ENCODE measurements at regions not wholly inside any gene's neighbourhood (a gene's known extent, or its start where the extent isn't known, plus 50 kb on each side); places are given as distances from the start of the nearest gene placed in this dataset.

- Histone ChIP-seq H3K4me3 (ENCODE audit: low read length in 2 of 2) (no peak overlapping the region), H3K9me3 (ENCODE audit: control insufficient read depth in 2 of 2, low read length in 2 of 2) (no peaks in the 10 kb centered on the region), H3K9ac (ENCODE audit: low read depth in 1 of 2, low read length in 2 of 2) (no peak overlapping the region), H3K4me1 (ENCODE audit: control insufficient read depth in 2 of 2, insufficient read depth in 2 of 2, low read length in 2 of 2) (peaks cover 20 to 53% of the 10 kb centered on the region in 2 donors), H3K36me3 (ENCODE audit: control insufficient read depth in 2 of 2, insufficient read depth in 2 of 2, low read length in 2 of 2) (no peaks in the 10 kb centered on the region), H3K27ac (ENCODE audit: low read depth in 2 of 2, low read length in 2 of 2) (peak overlapping the region in 1 of 2 donors; percentile 52), H3K27me3 (ENCODE audit: control insufficient read depth in 2 of 2, insufficient read depth in 2 of 2, low read length in 2 of 2) (no peaks in the 10 kb centered on the region)
Measured at GRCh38 chr3:178088963-178089362, 447.3 kb upstream of the KCNMB2 start.

- Histone ChIP-seq H3K27ac (ENCODE audit: low read depth in 2 of 2, low read length in 2 of 2) (no peak overlapping the region), H3K4me1 (ENCODE audit: control insufficient read depth in 2 of 2, insufficient read depth in 2 of 2, low read length in 2 of 2) (peaks cover 13 to 36% of the 10 kb centered on the region in 2 donors), H3K36me3 (ENCODE audit: control insufficient read depth in 2 of 2, insufficient read depth in 2 of 2, low read length in 2 of 2) (no peaks in the 10 kb centered on the region), H3K9me3 (ENCODE audit: control insufficient read depth in 2 of 2, low read length in 2 of 2) (no peaks in the 10 kb centered on the region), H3K27me3 (ENCODE audit: control insufficient read depth in 2 of 2, insufficient read depth in 2 of 2, low read length in 2 of 2) (no peaks in the 10 kb centered on the region), H3K9ac (ENCODE audit: low read depth in 1 of 2, low read length in 2 of 2) (no peak overlapping the region), H3K4me3 (ENCODE audit: low read length in 2 of 2) (no peak overlapping the region)
Measured at GRCh38 chr3:178090899-178091298, 445.3 kb upstream of the KCNMB2 start.

- Histone ChIP-seq H3K4me1 (ENCODE audit: control insufficient read depth in 2 of 2, insufficient read depth in 2 of 2, low read length in 2 of 2) (no peaks in the 10 kb centered on the region), H3K36me3 (ENCODE audit: control insufficient read depth in 2 of 2, insufficient read depth in 2 of 2, low read length in 2 of 2) (no peaks in the 10 kb centered on the region), H3K4me3 (ENCODE audit: low read length in 2 of 2) (no peak overlapping the region), H3K9me3 (ENCODE audit: control insufficient read depth in 2 of 2, low read length in 2 of 2) (no peaks in the 10 kb centered on the region), H3K9ac (ENCODE audit: low read depth in 1 of 2, low read length in 2 of 2) (no peak overlapping the region), H3K27me3 (ENCODE audit: control insufficient read depth in 2 of 2, insufficient read depth in 2 of 2, low read length in 2 of 2) (no peaks in the 10 kb centered on the region), H3K27ac (ENCODE audit: low read depth in 2 of 2, low read length in 2 of 2) (no peak overlapping the region)
Measured at GRCh38 chr3:178095522-178095921, 440.7 kb upstream of the KCNMB2 start.

- Histone ChIP-seq H3K27ac (ENCODE audit: low read depth in 2 of 2, low read length in 2 of 2) (no peak overlapping the region), H3K36me3 (ENCODE audit: control insufficient read depth in 2 of 2, insufficient read depth in 2 of 2, low read length in 2 of 2) (no peaks in the 10 kb centered on the region), H3K4me3 (ENCODE audit: low read length in 2 of 2) (no peak overlapping the region), H3K4me1 (ENCODE audit: control insufficient read depth in 2 of 2, insufficient read depth in 2 of 2, low read length in 2 of 2) (no peaks in the 10 kb centered on the region), H3K9ac (ENCODE audit: low read depth in 1 of 2, low read length in 2 of 2) (no peak overlapping the region), H3K27me3 (ENCODE audit: control insufficient read depth in 2 of 2, insufficient read depth in 2 of 2, low read length in 2 of 2) (no peaks in the 10 kb centered on the region), H3K9me3 (ENCODE audit: control insufficient read depth in 2 of 2, low read length in 2 of 2) (no peaks in the 10 kb centered on the region)
Measured at GRCh38 chr3:178096955-178097354, 439.3 kb upstream of the KCNMB2 start.

- H3K9ac ChIP-seq (ENCODE audit: low read depth in 1 of 2, low read length in 2 of 2): no peak overlapping the region
- no peaks in the 10 kb centered on the region for H3K9me3 ChIP-seq (ENCODE audit: control insufficient read depth in 2 of 2, low read length in 2 of 2)
- no peaks in the 10 kb centered on the region for H3K27me3 ChIP-seq (ENCODE audit: control insufficient read depth in 2 of 2, insufficient read depth in 2 of 2, low read length in 2 of 2)
- H3K4me3 ChIP-seq (ENCODE audit: low read length in 2 of 2): no peak overlapping the region
- H3K4me1 ChIP-seq (ENCODE audit: control insufficient read depth in 2 of 2, insufficient read depth in 2 of 2, low read length in 2 of 2): no peaks in the 10 kb centered on the region
- H3K27ac ChIP-seq (ENCODE audit: low read depth in 2 of 2, low read length in 2 of 2): no peak overlapping the region
- no peaks in the 10 kb centered on the region for H3K36me3 ChIP-seq (ENCODE audit: control insufficient read depth in 2 of 2, insufficient read depth in 2 of 2, low read length in 2 of 2)
Measured at GRCh38 chr3:178097576-178097975, 438.7 kb upstream of the KCNMB2 start.

- Histone ChIP-seq H3K9me3 (ENCODE audit: control insufficient read depth in 2 of 2, low read length in 2 of 2) (no peaks in the 10 kb centered on the region), H3K27me3 (ENCODE audit: control insufficient read depth in 2 of 2, insufficient read depth in 2 of 2, low read length in 2 of 2) (no peaks in the 10 kb centered on the region), H3K27ac (ENCODE audit: low read depth in 2 of 2, low read length in 2 of 2) (no peak overlapping the region), H3K4me1 (ENCODE audit: control insufficient read depth in 2 of 2, insufficient read depth in 2 of 2, low read length in 2 of 2) (no peaks in the 10 kb centered on the region), H3K4me3 (ENCODE audit: low read length in 2 of 2) (no peak overlapping the region), H3K36me3 (ENCODE audit: control insufficient read depth in 2 of 2, insufficient read depth in 2 of 2, low read length in 2 of 2) (no peaks in the 10 kb centered on the region), H3K9ac (ENCODE audit: low read depth in 1 of 2, low read length in 2 of 2) (no peak overlapping the region)
Measured at GRCh38 chr3:178099274-178099673, 437.0 kb upstream of the KCNMB2 start.

GRCh38 chr3:178099862-178100261, 436.4 kb upstream of the KCNMB2 start:
- Histone ChIP-seq H3K27ac (ENCODE audit: low read depth in 2 of 2, low read length in 2 of 2) (no peak overlapping the region), H3K9ac (ENCODE audit: low read depth in 1 of 2, low read length in 2 of 2) (no peak overlapping the region), H3K27me3 (ENCODE audit: control insufficient read depth in 2 of 2, insufficient read depth in 2 of 2, low read length in 2 of 2) (no peaks in the 10 kb centered on the region), H3K9me3 (ENCODE audit: control insufficient read depth in 2 of 2, low read length in 2 of 2) (no peaks in the 10 kb centered on the region), H3K4me1 (ENCODE audit: control insufficient read depth in 2 of 2, insufficient read depth in 2 of 2, low read length in 2 of 2) (no peaks in the 10 kb centered on the region), H3K4me3 (ENCODE audit: low read length in 2 of 2) (no peak overlapping the region), H3K36me3 (ENCODE audit: control insufficient read depth in 2 of 2, insufficient read depth in 2 of 2, low read length in 2 of 2) (no peaks in the 10 kb centered on the region)

GRCh38 chr3:178100908-178101307, 435.3 kb upstream of the KCNMB2 start:
- Histone ChIP-seq H3K27me3 (ENCODE audit: control insufficient read depth in 2 of 2, insufficient read depth in 2 of 2, low read length in 2 of 2) (no peaks in the 10 kb centered on the region), H3K4me3 (ENCODE audit: low read length in 2 of 2) (no peak overlapping the region), H3K9ac (ENCODE audit: low read depth in 1 of 2, low read length in 2 of 2) (no peak overlapping the region), H3K36me3 (ENCODE audit: control insufficient read depth in 2 of 2, insufficient read depth in 2 of 2, low read length in 2 of 2) (no peaks in the 10 kb centered on the region), H3K9me3 (ENCODE audit: control insufficient read depth in 2 of 2, low read length in 2 of 2) (no peaks in the 10 kb centered on the region), H3K27ac (ENCODE audit: low read depth in 2 of 2, low read length in 2 of 2) (no peak overlapping the region), H3K4me1 (ENCODE audit: control insufficient read depth in 2 of 2, insufficient read depth in 2 of 2, low read length in 2 of 2) (no peaks in the 10 kb centered on the region)

- Histone ChIP-seq H3K27ac (ENCODE audit: low read depth in 2 of 2, low read length in 2 of 2) (no peak overlapping the region), H3K4me1 (ENCODE audit: control insufficient read depth in 2 of 2, insufficient read depth in 2 of 2, low read length in 2 of 2) (no peaks in the 10 kb centered on the region), H3K9me3 (ENCODE audit: control insufficient read depth in 2 of 2, low read length in 2 of 2) (no peaks in the 10 kb centered on the region), H3K27me3 (ENCODE audit: control insufficient read depth in 2 of 2, insufficient read depth in 2 of 2, low read length in 2 of 2) (no peaks in the 10 kb centered on the region), H3K9ac (ENCODE audit: low read depth in 1 of 2, low read length in 2 of 2) (no peak overlapping the region), H3K4me3 (ENCODE audit: low read length in 2 of 2) (no peak overlapping the region), H3K36me3 (ENCODE audit: control insufficient read depth in 2 of 2, insufficient read depth in 2 of 2, low read length in 2 of 2) (no peaks in the 10 kb centered on the region)
Measured at GRCh38 chr3:178103140-178103539, 433.1 kb upstream of the KCNMB2 start.

GRCh38 chr3:178107804-178108203, 428.4 kb upstream of the KCNMB2 start:
- Histone ChIP-seq H3K4me1 (ENCODE audit: control insufficient read depth in 2 of 2, insufficient read depth in 2 of 2, low read length in 2 of 2) (no peaks in the 10 kb centered on the region), H3K36me3 (ENCODE audit: control insufficient read depth in 2 of 2, insufficient read depth in 2 of 2, low read length in 2 of 2) (no peaks in the 10 kb centered on the region), H3K9ac (ENCODE audit: low read depth in 1 of 2, low read length in 2 of 2) (no peak overlapping the region), H3K27me3 (ENCODE audit: control insufficient read depth in 2 of 2, insufficient read depth in 2 of 2, low read length in 2 of 2) (no peaks in the 10 kb centered on the region), H3K4me3 (ENCODE audit: low read length in 2 of 2) (no peak overlapping the region), H3K27ac (ENCODE audit: low read depth in 2 of 2, low read length in 2 of 2) (no peak overlapping the region), H3K9me3 (ENCODE audit: control insufficient read depth in 2 of 2, low read length in 2 of 2) (no peaks in the 10 kb centered on the region)

- Histone ChIP-seq H3K27ac (ENCODE audit: low read depth in 2 of 2, low read length in 2 of 2) (no peak overlapping the region), H3K4me3 (ENCODE audit: low read length in 2 of 2) (no peak overlapping the region), H3K9me3 (ENCODE audit: control insufficient read depth in 2 of 2, low read length in 2 of 2) (no peaks in the 10 kb centered on the region), H3K36me3 (ENCODE audit: control insufficient read depth in 2 of 2, insufficient read depth in 2 of 2, low read length in 2 of 2) (no peaks in the 10 kb centered on the region), H3K4me1 (ENCODE audit: control insufficient read depth in 2 of 2, insufficient read depth in 2 of 2, low read length in 2 of 2) (no peaks in the 10 kb centered on the region), H3K9ac (ENCODE audit: low read depth in 1 of 2, low read length in 2 of 2) (no peak overlapping the region), H3K27me3 (ENCODE audit: control insufficient read depth in 2 of 2, insufficient read depth in 2 of 2, low read length in 2 of 2) (no peaks in the 10 kb centered on the region)
Measured at GRCh38 chr3:178109691-178110090, 426.5 kb upstream of the KCNMB2 start.
